Stimulated activated memory B cell treated with anti-CD40 and anti-IgM and Interleukin-4, amounts not matched to agents 10 μg/mL and 1 μg/mL and 100 μg/mL, for 72 hours (primary cell): ENCODE measurements at regions not wholly inside any gene's neighbourhood (a gene's known extent, or its start where the extent isn't known, plus 50 kb on each side); places are given as distances from the start of the nearest gene placed in this dataset.
"Not testable (repeated sequence)": the region's sequence is repeated elsewhere in the genome, so short reads cannot be mapped to it uniquely, and the experiment has no call there.

Experiments
- ATAC-seq: fragments of 150-1000 bp; cut with Tn5 transposase; 2 replicates; pipeline ENCODE4 v1.10.0; 2021
- H3K27ac Mint-ChIP-seq: one replicate; pipeline ENCODE4 v1.8.0; 2022; ENCODE audit warnings: mild to moderate bottlenecking, mixed read lengths
- H3K27me3 Mint-ChIP-seq: one replicate; pipeline ENCODE4 v1.8.0; 2022; ENCODE audit warnings: mixed read lengths
- H3K36me3 Mint-ChIP-seq: one replicate; pipeline ENCODE4 v1.8.0; 2022; ENCODE audit warnings: mixed read lengths
- H3K4me1 Mint-ChIP-seq: one replicate; pipeline ENCODE4 v1.8.0; 2022; ENCODE audit warnings: mixed read lengths
- H3K4me3 Mint-ChIP-seq: one replicate; pipeline ENCODE4 v1.8.0; 2022; ENCODE audit warnings: mild to moderate bottlenecking, moderate library complexity, mixed read lengths
- H3K9me3 Mint-ChIP-seq: one replicate; pipeline ENCODE4 v1.8.0; 2022; ENCODE audit warnings: mixed read lengths

- peaks cover 5% of the 10 kb centered on the region for H3K9me3 Mint-ChIP-seq
- no peak overlapping the region for H3K27ac Mint-ChIP-seq
- no peaks in the 10 kb centered on the region for H3K4me1 Mint-ChIP-seq
- no peaks in the 10 kb centered on the region for H3K36me3 Mint-ChIP-seq
- no peak overlapping the region for H3K4me3 Mint-ChIP-seq
- no peaks in the 10 kb centered on the region for H3K27me3 Mint-ChIP-seq
- no peak for ATAC-seq
These were observed 546.6 kb upstream of the CHAC2 start for GRCh38 chr2:53220969-53221368.

GRCh38 chr2:53217250-53217649, 550.4 kb upstream of the CHAC2 start:
- Mint-ChIP-seq H3K4me3 (no peak overlapping the region), H3K27me3 (no peaks in the 10 kb centered on the region), H3K36me3 (no peaks in the 10 kb centered on the region), H3K4me1 (no peaks in the 10 kb centered on the region), H3K27ac (no peak overlapping the region), H3K9me3 (peaks cover 20% of the 10 kb centered on the region)
- peak; percentile 31 for ATAC-seq

- H3K4me3 Mint-ChIP-seq, result no peak overlapping the region
- ATAC-seq, result no peak
- no peak overlapping the region for H3K27ac Mint-ChIP-seq
- H3K9me3 Mint-ChIP-seq, result peaks cover 20% of the 10 kb centered on the region
- H3K27me3 Mint-ChIP-seq, result no peaks in the 10 kb centered on the region
- H3K4me1 Mint-ChIP-seq, result no peaks in the 10 kb centered on the region
- no peaks in the 10 kb centered on the region for H3K36me3 Mint-ChIP-seq
These were observed 550.8 kb upstream of the CHAC2 start for GRCh38 chr2:53216805-53217204.

DNA sequence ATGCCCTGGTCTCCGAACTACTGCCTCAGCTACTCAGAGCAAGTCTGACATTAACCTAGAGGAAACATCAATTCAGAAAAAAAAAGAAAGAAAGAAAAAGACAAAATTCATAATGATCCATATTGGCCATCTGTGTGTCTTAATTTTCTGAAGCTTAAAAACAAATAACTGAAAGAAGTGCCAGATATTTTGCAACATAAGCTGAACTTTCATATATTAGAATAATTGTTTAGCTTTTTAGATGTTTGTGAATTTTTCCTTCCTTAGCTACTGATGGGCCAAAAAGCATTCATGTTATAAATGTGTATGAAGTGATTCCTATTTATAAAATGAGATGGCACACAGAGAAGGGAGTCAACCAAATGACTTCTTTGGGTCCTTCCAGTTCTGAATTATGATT, 555.0 kb upstream of the CHAC2 start:
- Mint-ChIP-seq H3K27ac (no peak overlapping the region), H3K36me3 (no peaks in the 10 kb centered on the region), H3K9me3 (peaks cover 20% of the 10 kb centered on the region), H3K4me3 (no peak overlapping the region), H3K4me1 (no peaks in the 10 kb centered on the region), H3K27me3 (no peaks in the 10 kb centered on the region)
- ATAC-seq, result no peak

GRCh38 chr2:53211201-53211774, 556.3 kb upstream of the CHAC2 start:
- Mint-ChIP-seq H3K27me3 (no peaks in the 10 kb centered on the region), H3K27ac (no peak overlapping the region), H3K4me3 (no peak overlapping the region), H3K9me3 (peaks cover 17% of the 10 kb centered on the region), H3K36me3 (no peaks in the 10 kb centered on the region), H3K4me1 (no peaks in the 10 kb centered on the region)
- no peak for ATAC-seq

- peaks cover 11% of the 10 kb centered on the region for H3K9me3 Mint-ChIP-seq
- ATAC-seq, result no peak
- no peaks in the 10 kb centered on the region for H3K4me1 Mint-ChIP-seq
- H3K27ac Mint-ChIP-seq, result no peak overlapping the region
- H3K36me3 Mint-ChIP-seq, result no peaks in the 10 kb centered on the region
- H3K27me3 Mint-ChIP-seq, result no peaks in the 10 kb centered on the region
- no peak overlapping the region for H3K4me3 Mint-ChIP-seq
These were observed 557.1 kb upstream of the CHAC2 start for GRCh38 chr2:53210538-53210937.

- H3K9me3 Mint-ChIP-seq, result peaks cover 8% of the 10 kb centered on the region
- no peak overlapping the region for H3K4me3 Mint-ChIP-seq
- no peaks in the 10 kb centered on the region for H3K27me3 Mint-ChIP-seq
- H3K27ac Mint-ChIP-seq, result no peak overlapping the region
- H3K4me1 Mint-ChIP-seq, result no peaks in the 10 kb centered on the region
- no peak for ATAC-seq
- no peaks in the 10 kb centered on the region for H3K36me3 Mint-ChIP-seq
These were observed 557.7 kb upstream of the CHAC2 start for GRCh38 chr2:53209679-53210458.

- Mint-ChIP-seq H3K9me3 (no peaks in the 10 kb centered on the region), H3K4me3 (no peak overlapping the region), H3K4me1 (no peaks in the 10 kb centered on the region), H3K27ac (no peak overlapping the region), H3K27me3 (no peaks in the 10 kb centered on the region), H3K36me3 (no peaks in the 10 kb centered on the region)
- ATAC-seq, result no peak
These were observed 558.8 kb upstream of the CHAC2 start for GRCh38 chr2:53208815-53209214.

- H3K9me3 Mint-ChIP-seq, H3K4me1 Mint-ChIP-seq, H3K36me3 Mint-ChIP-seq, H3K27me3 Mint-ChIP-seq, ATAC-seq, H3K27ac Mint-ChIP-seq, H3K4me3 Mint-ChIP-seq: not testable (repeated sequence)
These were observed 561.4 kb upstream of the CHAC2 start for GRCh38 chr2:53206226-53206625.

- Mint-ChIP-seq H3K4me1 (no peaks in the 10 kb centered on the region), H3K36me3 (no peaks in the 10 kb centered on the region), H3K27ac (no peak overlapping the region), H3K9me3 (no peaks in the 10 kb centered on the region), H3K27me3 (no peaks in the 10 kb centered on the region), H3K4me3 (no peak overlapping the region)
- ATAC-seq, result no peak
These were observed 565.5 kb upstream of the CHAC2 start for GRCh38 chr2:53202063-53202462.

GRCh38 chr2:53200072-53200471, 567.5 kb upstream of the CHAC2 start:
- H3K9me3 Mint-ChIP-seq, result no peaks in the 10 kb centered on the region
- H3K27me3 Mint-ChIP-seq, result no peaks in the 10 kb centered on the region
- no peaks in the 10 kb centered on the region for H3K4me1 Mint-ChIP-seq
- no peak overlapping the region for H3K4me3 Mint-ChIP-seq
- no peak overlapping the region for H3K27ac Mint-ChIP-seq
- ATAC-seq, result no peak
- H3K36me3 Mint-ChIP-seq, result no peaks in the 10 kb centered on the region

DNA sequence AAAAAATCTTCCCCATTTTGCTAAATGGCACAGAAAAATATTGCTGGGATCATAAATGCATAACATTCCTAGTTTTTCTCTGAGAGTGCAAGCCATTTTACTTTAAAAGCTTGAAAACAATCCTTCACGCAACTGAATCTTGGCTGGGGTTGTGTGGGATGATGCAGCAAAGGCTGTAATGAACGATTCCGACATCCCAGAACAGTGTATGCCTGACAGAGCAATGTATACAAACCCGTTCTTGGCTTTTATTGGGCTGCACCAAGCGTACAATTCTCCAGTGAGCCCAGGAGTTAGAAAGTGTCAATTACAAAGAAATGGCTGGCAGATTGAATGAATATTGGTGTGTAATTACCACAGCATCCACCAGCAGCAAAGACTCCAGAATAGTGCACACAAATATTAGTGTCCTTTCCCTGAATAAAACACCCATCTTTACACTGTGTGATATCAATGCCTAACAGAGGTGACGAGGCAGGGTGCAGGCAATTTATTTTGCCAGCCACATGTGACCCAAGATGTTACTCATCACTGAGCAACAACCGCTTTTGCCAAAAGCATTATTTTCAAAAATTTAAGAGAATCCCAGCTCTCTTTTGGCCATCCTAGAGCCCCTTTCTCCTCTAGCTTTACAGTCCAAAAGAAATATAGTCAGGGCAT, 578.6 kb upstream of the CHAC2 start:
- no peak for ATAC-seq
- Mint-ChIP-seq H3K27me3 (no peaks in the 10 kb centered on the region), H3K27ac (no peak overlapping the region), H3K4me1 (no peaks in the 10 kb centered on the region), H3K9me3 (no peaks in the 10 kb centered on the region), H3K36me3 (no peaks in the 10 kb centered on the region), H3K4me3 (no peak overlapping the region)

GRCh38 chr2:53183581-53183980, 584.0 kb upstream of the CHAC2 start:
- Mint-ChIP-seq H3K4me3 (no peak overlapping the region), H3K4me1 (no peaks in the 10 kb centered on the region), H3K9me3 (no peaks in the 10 kb centered on the region), H3K27ac (no peak overlapping the region), H3K27me3 (no peaks in the 10 kb centered on the region), H3K36me3 (no peaks in the 10 kb centered on the region)
- ATAC-seq, result no peak

- Mint-ChIP-seq H3K4me1 (no peaks in the 10 kb centered on the region), H3K36me3 (no peaks in the 10 kb centered on the region), H3K9me3 (no peaks in the 10 kb centered on the region), H3K27me3 (no peaks in the 10 kb centered on the region), H3K4me3 (no peak overlapping the region), H3K27ac (no peak overlapping the region)
- no peak for ATAC-seq
These were observed 585.0 kb upstream of the CHAC2 start for GRCh38 chr2:53182601-53183000.

GRCh38 chr2:53181759-53182158, 585.8 kb upstream of the CHAC2 start:
- no peaks in the 10 kb centered on the region for H3K36me3 Mint-ChIP-seq
- H3K27me3 Mint-ChIP-seq, result no peaks in the 10 kb centered on the region
- no peaks in the 10 kb centered on the region for H3K9me3 Mint-ChIP-seq
- H3K4me1 Mint-ChIP-seq, result no peaks in the 10 kb centered on the region
- no peak overlapping the region for H3K4me3 Mint-ChIP-seq
- no peak for ATAC-seq
- no peak overlapping the region for H3K27ac Mint-ChIP-seq

DNA sequence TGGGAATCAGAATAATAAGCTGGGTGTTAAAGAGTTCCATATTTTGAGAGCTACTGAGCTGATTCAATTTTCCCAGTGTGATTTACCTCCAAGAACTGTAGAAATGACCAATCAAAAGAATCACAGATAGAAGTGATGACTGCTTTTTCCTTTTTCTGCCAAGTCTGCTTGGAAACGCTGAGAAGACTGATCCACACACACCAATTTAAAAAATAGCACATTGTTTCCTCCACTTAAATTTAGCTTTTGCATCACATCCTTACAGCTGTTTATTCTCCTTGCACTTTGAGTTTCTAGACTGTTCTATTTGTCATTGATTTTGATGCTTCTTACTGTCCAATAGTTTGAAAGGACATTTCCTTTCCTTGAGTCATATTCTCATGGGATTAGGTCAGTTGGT, 590.3 kb upstream of the CHAC2 start:
- no peak overlapping the region for H3K4me3 Mint-ChIP-seq
- ATAC-seq, result no peak
- no peaks in the 10 kb centered on the region for H3K4me1 Mint-ChIP-seq
- no peaks in the 10 kb centered on the region for H3K36me3 Mint-ChIP-seq
- H3K27me3 Mint-ChIP-seq, result no peaks in the 10 kb centered on the region
- H3K9me3 Mint-ChIP-seq, result no peaks in the 10 kb centered on the region
- H3K27ac Mint-ChIP-seq, result no peak overlapping the region
